HUES48 (cell line): ENCODE measurements at regions not wholly inside any gene's neighbourhood (a gene's known extent, or its start where the extent isn't known, plus 50 kb on each side); places are given as distances from the start of the nearest gene placed in this dataset.
"Not testable (repeated sequence)": the region's sequence is repeated elsewhere in the genome, so short reads cannot be mapped to it uniquely, and the experiment has no call there.

Experiments used
- H3K27ac ChIP-seq: one replicate; pipeline ENCODE4 v1.7.0; 2013; ENCODE audit warnings: low read depth, low read length, inconsistent platforms
- H3K27me3 ChIP-seq: 2 replicates; pipeline ENCODE4 v1.6.1; 2013; ENCODE audit warnings: mild to moderate bottlenecking, low read length; ENCODE audit not compliant: control insufficient read depth, insufficient read depth
- H3K36me3 ChIP-seq: 2 replicates; pipeline ENCODE4 v1.6.1; 2013; ENCODE audit warnings: low read length; ENCODE audit not compliant: control insufficient read depth, insufficient read depth
- H3K4me1 ChIP-seq: 2 replicates; pipeline ENCODE4 v1.6.1; 2013; ENCODE audit warnings: mild to moderate bottlenecking, low read length; ENCODE audit not compliant: control insufficient read depth, insufficient read depth
- H3K4me3 ChIP-seq: 2 replicates; pipeline ENCODE4 v1.5.1; 2013; ENCODE audit warnings: mild to moderate bottlenecking, low read depth, low read length
- H3K9ac ChIP-seq: 2 replicates; pipeline ENCODE4 v1.6.1; 2013; ENCODE audit warnings: mild to moderate bottlenecking, low read depth, low read length, moderate library complexity
- H3K9me3 ChIP-seq: 2 replicates; pipeline ENCODE4 v1.6.1; 2013; ENCODE audit warnings: low read length; ENCODE audit not compliant: control insufficient read depth, insufficient read depth

DNA sequence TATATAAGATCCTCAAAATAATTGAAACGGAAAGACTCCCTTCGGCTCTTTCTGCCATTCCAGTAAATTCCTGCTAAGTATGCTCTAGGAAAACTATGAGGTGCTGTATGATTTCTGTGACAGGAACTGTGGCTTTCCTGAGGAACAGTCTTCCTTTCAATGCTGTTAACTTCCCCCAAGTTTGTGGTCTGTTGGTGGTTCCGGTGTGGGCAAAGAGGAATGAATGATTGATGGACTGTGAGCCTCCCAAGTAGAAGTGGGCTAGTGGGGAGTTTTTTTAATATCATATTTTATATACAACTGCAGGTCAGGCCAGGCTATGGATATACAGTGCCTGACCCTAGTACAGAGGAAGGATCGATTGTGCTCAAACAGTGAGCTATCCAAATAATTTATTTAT, 560.7 kb upstream of the RBFOX1 start:
- no peak overlapping the region for H3K4me3 ChIP-seq
- no peaks in the 10 kb centered on the region for H3K36me3 ChIP-seq
- H3K9me3 ChIP-seq = no peaks in the 10 kb centered on the region
- no peaks in the 10 kb centered on the region for H3K4me1 ChIP-seq
- no peak overlapping the region for H3K9ac ChIP-seq
- no peak overlapping the region for H3K27ac ChIP-seq
- H3K27me3 ChIP-seq = no peaks in the 10 kb centered on the region

GRCh38 chr16:6753553-6753952, 579.1 kb upstream of the RBFOX1 start:
- H3K9ac ChIP-seq = no peak overlapping the region
- no peaks in the 10 kb centered on the region for H3K36me3 ChIP-seq
- no peaks in the 10 kb centered on the region for H3K27me3 ChIP-seq
- H3K27ac ChIP-seq = no peak overlapping the region
- no peaks in the 10 kb centered on the region for H3K4me1 ChIP-seq
- H3K9me3 ChIP-seq = no peaks in the 10 kb centered on the region
- H3K4me3 ChIP-seq = no peak overlapping the region

DNA sequence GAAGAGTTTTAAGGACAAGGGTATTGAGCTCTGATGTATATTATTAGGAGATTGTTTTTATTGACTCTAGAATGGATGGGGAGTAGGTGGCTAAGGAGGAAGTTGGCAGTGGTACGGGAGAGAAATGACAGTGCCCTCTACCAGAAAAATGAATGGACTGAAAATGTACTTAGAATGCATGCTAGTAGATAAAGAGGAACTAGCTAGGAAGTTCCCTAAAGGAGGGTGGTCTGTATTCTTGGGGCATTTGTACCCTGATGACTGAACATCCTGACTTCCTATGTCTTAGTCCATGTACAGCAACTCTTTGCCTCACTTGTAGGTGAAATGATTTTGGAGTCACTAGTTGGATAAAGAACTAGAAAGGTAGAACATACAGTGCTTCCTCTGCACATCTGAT, 581.5 kb upstream of the RBFOX1 start:
- H3K9ac ChIP-seq = no peak overlapping the region
- no peaks in the 10 kb centered on the region for H3K36me3 ChIP-seq
- no peaks in the 10 kb centered on the region for H3K27me3 ChIP-seq
- no peak overlapping the region for H3K4me3 ChIP-seq
- H3K9me3 ChIP-seq = no peaks in the 10 kb centered on the region
- H3K27ac ChIP-seq = no peak overlapping the region
- no peaks in the 10 kb centered on the region for H3K4me1 ChIP-seq

DNA sequence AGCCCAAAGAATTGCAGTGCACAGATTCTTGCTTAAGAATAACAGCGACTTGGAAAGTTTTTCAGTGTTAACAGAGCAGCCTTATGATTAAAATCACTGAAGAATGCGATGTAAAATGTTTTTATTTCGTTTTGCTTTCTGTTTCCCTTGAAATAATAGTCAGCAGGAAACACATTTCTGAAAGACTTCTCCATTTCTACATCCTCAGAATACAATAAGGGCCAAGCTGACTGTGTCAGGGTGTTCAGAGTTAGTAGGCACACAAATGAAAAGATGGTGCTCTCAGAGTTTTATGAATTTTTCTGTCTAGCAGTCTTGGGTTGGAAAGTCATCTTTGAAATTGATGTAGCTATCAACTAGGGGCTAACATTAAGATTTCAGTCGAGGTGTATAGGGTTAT, 582.9 kb upstream of the RBFOX1 start:
- no peak overlapping the region for H3K9ac ChIP-seq
- H3K9me3 ChIP-seq = 0 out of 2 replicates have a peak, but pooled peaks cover 4% of the 10 kb centered on the region
- no peak overlapping the region for H3K4me3 ChIP-seq
- no peaks in the 10 kb centered on the region for H3K36me3 ChIP-seq
- H3K27me3 ChIP-seq = no peaks in the 10 kb centered on the region
- no peak overlapping the region for H3K27ac ChIP-seq
- no peaks in the 10 kb centered on the region for H3K4me1 ChIP-seq

GRCh38 chr16:6736302-6736701, 596.3 kb upstream of the RBFOX1 start:
- H3K27ac ChIP-seq, H3K27me3 ChIP-seq, H3K36me3 ChIP-seq, H3K9ac ChIP-seq, H3K4me3 ChIP-seq, H3K4me1 ChIP-seq, H3K9me3 ChIP-seq: not testable (repeated sequence)

DNA sequence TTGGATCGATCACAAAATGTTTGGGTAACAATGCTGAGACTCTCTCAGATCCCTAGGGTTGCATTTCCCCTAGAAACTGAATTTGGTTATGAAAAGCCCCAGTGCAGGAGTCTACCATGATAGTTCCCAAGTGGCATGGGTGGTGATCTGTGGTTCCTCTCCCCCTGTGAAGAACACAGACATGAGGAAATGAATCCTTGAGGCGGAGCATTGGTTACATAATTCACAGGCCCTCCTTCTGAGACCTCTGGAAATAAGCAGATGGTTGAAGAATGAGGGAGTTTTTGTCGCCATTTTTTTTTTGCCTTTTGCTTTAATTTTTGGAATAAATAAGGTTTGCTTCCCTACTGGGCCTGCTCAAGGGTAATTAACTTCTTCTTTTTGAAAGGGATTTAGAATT, 597.0 kb upstream of the RBFOX1 start:
- Histone ChIP-seq H3K9ac (no peak overlapping the region), H3K4me3 (no peak overlapping the region), H3K4me1 (0 out of 2 replicates have a peak, but pooled peaks cover 8% of the 10 kb centered on the region), H3K27me3 (peaks cover 3% of the 10 kb centered on the region; the same call in 1 of the 2 replicates), H3K27ac (no peak overlapping the region), H3K36me3 (no peaks in the 10 kb centered on the region), H3K9me3 (no peaks in the 10 kb centered on the region)

DNA sequence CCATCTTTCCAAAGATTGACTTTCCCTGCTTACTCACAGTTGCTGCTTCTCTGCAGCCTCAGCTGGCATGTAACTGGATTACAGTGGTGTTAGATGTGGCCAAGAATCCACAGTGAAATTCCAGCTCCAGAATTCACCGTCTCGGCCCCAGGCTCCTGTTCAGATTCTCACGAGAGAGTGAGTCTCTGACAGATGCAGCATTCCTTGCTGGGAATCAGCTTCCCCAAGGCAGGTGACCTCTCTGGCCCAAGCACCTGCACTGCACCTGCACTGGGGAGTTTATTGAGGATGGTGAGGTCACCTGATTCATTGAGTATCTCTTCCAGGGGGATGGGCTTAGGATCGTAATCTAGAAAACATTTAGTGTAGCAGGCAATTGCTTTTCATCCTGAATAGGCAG, 600.5 kb upstream of the RBFOX1 start:
- Histone ChIP-seq H3K4me1 (0 out of 2 replicates have a peak, but pooled peaks cover 8% of the 10 kb centered on the region), H3K27me3 (peaks cover 3% of the 10 kb centered on the region; the same call in 1 of the 2 replicates), H3K9me3 (no peaks in the 10 kb centered on the region), H3K27ac (no peak overlapping the region), H3K4me3 (no peak overlapping the region), H3K36me3 (no peaks in the 10 kb centered on the region), H3K9ac (no peak overlapping the region; the same call in 1 of the 2 replicates)

GRCh38 chr16:6728381-6728780, 604.3 kb upstream of the RBFOX1 start:
- Histone ChIP-seq H3K9me3 (no peaks in the 10 kb centered on the region), H3K27ac (no peak overlapping the region), H3K36me3 (no peaks in the 10 kb centered on the region), H3K27me3 (peaks cover 3% of the 10 kb centered on the region; the same call in 1 of the 2 replicates), H3K9ac (no peak overlapping the region), H3K4me3 (no peak overlapping the region), H3K4me1 (0 out of 2 replicates have a peak, but pooled peaks cover 8% of the 10 kb centered on the region)

- H3K9ac ChIP-seq = no peak overlapping the region
- no peak overlapping the region for H3K4me3 ChIP-seq
- H3K4me1 ChIP-seq = no peaks in the 10 kb centered on the region
- H3K27ac ChIP-seq = no peak overlapping the region
- no peaks in the 10 kb centered on the region for H3K27me3 ChIP-seq
- H3K36me3 ChIP-seq = no peaks in the 10 kb centered on the region
- no peaks in the 10 kb centered on the region for H3K9me3 ChIP-seq
Measured at GRCh38 chr16:6726621-6727020, 606.0 kb upstream of the RBFOX1 start.

DNA sequence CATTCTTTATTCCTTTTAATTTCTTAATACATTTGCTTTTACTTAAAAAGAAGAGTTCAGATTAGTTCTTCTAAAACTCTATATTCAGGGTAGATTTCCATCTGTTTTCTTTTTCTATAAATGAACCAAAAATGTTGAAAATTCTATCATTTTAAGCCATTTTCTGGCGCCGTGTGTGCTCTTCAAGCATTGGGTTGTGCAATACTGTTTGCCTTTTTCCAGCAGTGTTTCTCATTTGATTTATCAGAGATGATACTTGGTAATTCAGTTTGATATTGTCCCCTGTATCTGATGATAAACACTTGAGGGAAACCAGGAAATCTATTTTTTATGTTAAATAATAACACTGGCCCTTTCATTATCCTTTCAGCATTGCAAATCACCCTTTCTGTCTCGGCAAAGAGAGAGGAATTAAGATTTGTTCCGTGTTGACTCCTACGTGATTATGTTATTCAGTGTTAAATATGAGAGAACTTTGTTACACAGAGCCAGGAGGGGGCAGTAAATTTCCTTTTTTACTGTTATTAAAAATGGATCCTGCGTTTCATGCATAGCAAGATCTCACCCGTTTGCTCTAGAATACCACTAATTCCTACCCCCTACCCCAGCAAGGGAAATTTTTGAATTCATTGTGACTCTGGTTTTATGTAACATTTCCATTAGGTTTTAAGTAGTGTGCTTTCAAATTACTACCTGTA, 606.9 kb upstream of the RBFOX1 start:
- H3K36me3 ChIP-seq = no peaks in the 10 kb centered on the region
- H3K9ac ChIP-seq = no peak overlapping the region
- H3K27me3 ChIP-seq = no peaks in the 10 kb centered on the region
- no peaks in the 10 kb centered on the region for H3K9me3 ChIP-seq
- no peaks in the 10 kb centered on the region for H3K4me1 ChIP-seq
- H3K4me3 ChIP-seq = no peak overlapping the region
- no peak overlapping the region for H3K27ac ChIP-seq

GRCh38 chr16:6725206-6725605, 607.4 kb upstream of the RBFOX1 start:
- H3K9ac ChIP-seq, H3K27me3 ChIP-seq, H3K4me3 ChIP-seq, H3K4me1 ChIP-seq, H3K9me3 ChIP-seq, H3K27ac ChIP-seq, H3K36me3 ChIP-seq: not testable (repeated sequence)
